ENCODE measurements at regions not wholly inside any gene's neighbourhood (a gene's known extent, or its start where the extent isn't known, plus 50 kb on each side); places are given as distances from the start of the nearest gene placed in this dataset.

DNA sequence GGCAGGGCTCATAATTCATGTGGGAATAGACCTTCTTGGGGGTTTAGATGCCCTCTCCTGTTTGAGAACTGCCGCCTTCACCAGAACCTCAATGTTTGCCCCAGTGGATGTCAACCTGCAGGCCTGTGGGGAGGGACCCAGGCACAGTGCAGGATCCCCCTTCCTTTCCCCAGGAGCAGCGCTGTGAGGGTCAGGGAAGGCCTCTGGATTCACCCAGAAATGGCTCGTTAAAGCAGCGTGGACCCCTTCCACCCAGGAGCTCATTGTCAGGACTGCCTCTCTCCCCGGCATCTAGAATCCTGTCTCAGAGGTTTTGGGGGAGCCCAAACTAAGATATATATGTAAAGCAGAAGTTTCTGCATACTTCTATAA, 188.3 kb downstream of the GADD45G start:
- no peak for DNase-seq (ENCODE audit: low read depth)

DNA sequence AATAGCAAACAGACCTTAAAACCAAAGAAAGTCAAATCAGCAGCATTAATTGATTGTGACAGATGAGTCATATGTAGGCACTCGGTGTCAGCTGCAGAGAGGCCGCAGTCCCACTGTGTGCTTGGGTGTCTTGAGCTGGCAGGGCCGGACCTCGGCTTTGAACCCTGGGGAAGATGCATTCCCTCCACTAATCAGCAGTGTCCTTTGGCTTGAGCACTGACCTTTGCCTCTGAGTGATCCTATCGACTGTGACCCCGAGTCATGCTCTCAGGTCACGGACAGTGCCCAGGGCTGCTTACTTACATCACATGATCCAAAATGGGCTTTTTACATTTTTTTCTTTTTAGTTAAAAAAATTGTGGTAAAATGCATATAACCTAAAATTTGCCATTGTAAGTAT, 188.7 kb downstream of the GADD45G start:
- no peak for DNase-seq (ENCODE audit: low read depth)

DNA sequence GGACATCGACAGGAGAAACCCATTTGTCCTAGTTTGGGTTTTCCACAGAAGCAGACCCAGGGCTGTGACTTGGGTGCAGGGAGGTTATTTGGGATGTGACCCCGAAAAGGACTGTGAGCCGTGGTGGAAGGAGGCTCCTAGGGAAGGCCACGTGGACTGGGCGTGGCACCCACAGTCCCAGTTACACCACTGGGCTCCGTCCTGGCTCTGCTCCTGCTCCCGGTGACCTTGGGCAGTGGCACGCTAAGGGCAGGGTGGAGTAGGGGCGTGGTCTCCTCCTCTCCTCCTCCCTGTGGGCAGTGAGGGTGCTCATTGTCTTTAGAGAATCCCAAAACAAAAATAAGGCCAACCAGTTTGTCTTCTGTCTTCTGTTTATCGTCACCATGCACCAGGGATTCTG, 190.1 kb downstream of the GADD45G start:
- DNase-seq (ENCODE audit: low read depth), result no peak

DNA sequence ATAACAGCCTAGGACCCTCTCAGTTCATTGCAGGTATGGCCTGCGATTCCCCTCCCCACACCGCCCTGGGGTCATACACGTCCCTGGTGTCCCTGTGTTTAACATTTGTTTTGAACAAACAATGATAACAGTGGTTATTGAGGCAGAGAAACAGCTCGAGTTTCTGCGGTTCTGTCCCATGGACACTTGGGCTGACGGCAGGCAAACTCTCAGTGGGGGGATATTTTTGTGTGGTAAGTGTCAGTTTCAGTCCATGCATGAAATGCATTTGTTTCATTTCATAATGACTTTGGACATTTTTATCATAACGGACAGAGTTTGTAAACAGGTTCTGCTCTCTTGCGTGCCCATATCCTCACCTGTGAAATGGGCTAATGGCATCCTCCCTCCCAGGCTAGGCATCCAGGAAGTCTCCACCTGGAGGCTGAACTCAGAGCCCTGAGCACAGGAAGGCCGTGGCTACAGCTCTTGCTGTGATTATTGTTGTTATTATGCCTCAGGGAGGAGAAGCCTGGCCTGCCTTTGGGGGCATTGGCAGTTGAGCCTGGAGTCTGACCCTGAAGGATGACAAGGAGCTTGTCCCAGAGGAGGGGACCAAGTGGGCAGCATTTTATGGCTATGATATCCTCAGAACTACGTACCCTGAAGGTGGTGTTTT, 190.9 kb downstream of the GADD45G start:
- no peak for DNase-seq (ENCODE audit: low read depth)

DNA sequence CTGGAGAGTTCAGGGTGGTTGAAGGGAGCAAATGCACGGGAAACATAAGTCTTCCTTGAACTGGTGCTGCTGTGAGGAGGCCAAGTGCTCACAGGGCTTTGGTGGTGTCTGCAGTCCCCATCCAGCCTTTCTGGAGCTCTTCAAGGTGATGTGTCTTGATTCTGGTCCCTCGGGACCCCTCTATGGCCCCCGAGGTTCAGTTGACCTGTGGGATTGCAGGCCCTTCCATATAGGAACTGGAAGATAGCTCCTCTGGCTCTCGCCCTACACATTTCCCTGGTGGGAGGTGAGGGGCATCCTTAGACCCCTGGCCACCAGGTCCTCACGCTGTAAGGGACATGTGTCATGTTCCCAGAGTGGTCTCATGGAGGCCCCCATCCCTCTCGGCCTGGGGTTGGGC, 191.8 kb downstream of the GADD45G start:
- DNase-seq (ENCODE audit: low read depth), result no peak

DNA sequence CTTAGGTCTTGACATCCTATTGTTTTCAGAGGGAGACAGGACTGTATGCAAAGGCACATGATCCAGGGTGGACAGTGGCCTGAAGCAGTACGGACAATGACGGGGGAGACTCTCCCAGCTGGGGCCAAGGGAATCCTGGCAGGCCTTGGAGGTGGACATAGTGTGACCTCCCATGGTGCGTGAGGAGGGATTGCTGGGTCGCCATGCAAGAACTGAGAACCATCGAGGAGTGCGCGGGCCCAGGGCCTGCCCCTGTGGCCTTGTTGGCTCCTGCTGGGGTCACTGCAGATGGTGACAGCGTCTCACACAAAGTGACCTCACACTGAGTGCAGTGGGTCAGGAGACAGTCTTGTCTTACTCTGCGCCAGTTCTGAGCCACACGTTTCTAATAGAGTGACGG, 192.4 kb downstream of the GADD45G start:
- DNase-seq (ENCODE audit: low read depth), result no peak

DNA sequence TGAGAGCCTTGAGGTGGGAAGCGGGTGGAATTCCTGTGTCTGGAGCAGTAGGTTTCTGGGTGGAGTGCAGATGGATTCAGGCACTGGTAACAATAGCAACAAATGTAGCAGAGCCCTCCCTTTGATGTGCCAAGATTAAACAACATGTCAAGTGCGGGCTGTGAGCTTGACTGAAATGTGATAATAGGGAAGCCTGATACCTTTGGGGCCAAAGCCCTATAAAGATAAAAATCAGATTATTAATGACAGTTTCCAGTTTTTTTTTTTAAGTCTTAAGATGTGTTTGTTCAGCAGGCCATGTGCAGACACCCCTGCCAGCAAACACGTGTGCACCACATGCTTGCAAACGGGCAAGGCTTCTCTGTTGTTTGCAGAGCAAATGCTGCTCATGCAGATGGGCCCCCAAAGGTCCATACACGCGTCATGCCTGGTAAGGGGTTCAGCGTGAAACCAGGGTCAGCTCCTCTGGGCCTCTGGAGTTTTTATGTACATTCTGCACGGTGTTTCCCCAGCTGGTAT, 193.2 kb downstream of the GADD45G start:
- no peak for DNase-seq (ENCODE audit: low read depth)

DNA sequence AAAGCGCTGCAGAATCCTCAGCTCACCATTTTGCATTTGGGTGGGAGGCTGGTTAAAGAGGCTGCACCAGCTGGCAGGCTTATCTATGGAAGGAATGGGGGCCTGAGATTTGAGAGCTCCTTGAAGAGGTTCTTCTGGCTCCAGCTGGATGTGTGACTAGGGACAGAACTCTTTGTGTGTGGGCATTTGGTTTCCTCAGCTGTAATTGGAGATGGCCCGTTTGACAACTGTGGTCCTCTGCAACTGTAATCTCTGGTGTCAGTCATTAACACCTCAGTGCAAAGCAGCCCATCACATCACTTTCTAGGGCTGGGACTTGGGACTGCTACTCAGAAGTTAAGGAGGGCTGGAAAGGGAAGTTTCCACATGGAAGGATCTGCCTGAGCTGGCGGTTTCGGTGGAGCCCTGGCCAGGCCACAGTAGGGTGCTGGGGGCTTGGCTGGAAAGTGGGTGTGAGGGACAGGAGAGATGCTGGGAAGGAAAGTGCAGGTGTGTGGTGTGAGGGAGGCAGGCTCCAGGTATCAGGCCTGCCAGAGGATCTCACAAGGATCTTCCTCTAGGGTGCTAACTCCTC, 193.8 kb downstream of the GADD45G start:
- DNase-seq (ENCODE audit: low read depth), result no peak

DNA sequence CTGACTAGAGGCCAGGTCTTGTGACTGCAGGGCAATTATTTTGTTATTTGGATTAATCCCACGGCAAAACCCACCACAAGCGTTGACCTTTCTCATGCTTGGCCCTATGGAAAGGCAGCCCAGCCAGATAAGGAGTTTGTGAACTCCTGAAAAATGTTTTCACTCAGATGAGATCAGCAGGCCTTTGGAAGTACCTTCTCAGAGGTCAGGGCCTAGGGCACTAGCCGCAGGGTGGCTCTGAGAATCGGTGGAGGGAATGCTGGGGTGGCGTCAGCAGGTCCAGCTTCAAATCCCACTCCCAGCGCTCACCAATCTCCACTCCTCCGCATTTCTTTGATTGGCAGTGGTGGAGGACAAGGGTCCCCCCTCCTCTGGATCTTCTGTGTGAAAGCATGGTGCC, 194.4 kb downstream of the GADD45G start:
- no peak for DNase-seq (ENCODE audit: low read depth)

DNA sequence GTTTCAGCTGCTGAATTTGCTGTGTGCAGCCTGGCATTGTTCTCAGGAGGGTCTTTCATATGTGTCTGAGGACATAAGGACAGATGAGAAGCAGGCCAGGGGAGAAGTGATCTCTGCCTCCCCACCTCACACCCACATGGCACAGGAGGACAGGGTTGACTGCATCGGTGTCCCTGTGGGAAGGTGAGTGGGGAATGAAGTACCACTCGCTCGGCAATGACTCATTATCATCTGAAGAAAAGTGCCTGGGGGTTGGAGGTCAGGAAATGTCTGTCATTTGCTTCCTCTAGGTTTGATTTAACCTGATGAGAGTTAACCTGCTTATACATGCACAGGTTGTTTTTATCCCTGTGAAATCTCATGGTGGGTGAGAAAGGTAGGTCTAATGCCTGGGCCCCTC, 195.0 kb downstream of the GADD45G start:
- no peak for DNase-seq (ENCODE audit: low read depth)

DNA sequence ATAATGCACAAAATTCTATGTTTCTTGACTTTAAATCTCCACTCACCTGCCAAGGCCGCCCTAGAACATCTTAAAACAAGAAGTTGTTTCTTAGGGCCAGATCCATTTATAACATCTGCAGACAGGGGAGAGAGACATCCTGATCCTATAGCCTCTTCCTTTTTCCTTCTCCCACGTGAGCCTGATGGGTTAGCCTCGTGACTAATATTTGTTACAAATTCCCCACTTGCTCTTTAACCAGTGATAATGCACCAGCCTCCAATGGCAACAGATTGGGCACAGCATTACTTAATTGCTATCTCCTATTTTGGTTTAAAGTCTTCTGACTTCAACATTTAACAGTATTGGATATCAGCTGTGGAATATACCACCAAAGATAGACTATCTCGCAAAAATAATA, 196.5 kb downstream of the GADD45G start:
- no peak for DNase-seq (ENCODE audit: low read depth)

DNA sequence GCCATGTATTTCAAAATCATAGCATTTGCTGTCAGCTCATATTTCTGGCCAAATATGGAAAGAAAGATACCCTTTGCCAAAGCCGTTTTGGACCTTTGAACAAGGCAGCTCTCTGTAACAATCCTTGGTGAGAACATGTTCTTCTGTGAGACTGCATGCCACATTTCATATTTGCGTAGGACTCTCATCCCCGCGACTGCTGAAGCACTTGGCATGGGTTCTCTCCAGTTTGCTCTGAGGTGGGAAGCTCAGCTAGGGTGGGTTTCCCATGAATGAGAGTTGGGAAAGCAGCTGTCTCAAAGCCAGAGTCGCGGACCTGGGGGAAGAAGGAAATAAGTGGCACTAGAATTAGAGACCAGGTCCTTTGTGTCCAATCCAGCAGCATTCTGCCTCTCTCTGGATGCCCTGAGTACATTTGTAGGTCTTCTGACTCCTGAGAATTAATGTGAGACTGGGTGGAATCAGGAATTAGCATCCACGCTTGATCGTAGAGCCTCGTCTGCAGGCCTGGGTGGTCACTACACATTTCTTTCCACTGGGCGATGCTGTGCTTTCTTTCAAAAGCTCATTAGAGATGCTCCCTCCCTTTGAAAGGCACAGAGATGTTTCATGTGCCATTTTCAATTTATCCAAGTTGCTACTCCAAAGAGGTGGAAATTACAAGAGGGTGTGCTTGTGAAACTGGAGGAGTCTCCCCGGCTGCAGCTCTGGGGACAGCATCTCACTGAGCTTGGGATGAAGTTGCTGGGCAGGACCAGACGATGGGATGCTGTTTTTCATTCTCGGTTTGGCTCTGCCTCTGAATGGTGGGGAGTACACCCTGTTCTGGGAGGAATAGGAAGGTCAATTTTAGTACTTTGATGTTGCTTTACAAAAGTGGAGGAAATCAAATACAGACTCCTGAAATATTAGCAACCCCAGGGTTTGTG, 197.2 kb downstream of the GADD45G start:
- DNase-seq (ENCODE audit: low read depth), result no peak

DNA sequence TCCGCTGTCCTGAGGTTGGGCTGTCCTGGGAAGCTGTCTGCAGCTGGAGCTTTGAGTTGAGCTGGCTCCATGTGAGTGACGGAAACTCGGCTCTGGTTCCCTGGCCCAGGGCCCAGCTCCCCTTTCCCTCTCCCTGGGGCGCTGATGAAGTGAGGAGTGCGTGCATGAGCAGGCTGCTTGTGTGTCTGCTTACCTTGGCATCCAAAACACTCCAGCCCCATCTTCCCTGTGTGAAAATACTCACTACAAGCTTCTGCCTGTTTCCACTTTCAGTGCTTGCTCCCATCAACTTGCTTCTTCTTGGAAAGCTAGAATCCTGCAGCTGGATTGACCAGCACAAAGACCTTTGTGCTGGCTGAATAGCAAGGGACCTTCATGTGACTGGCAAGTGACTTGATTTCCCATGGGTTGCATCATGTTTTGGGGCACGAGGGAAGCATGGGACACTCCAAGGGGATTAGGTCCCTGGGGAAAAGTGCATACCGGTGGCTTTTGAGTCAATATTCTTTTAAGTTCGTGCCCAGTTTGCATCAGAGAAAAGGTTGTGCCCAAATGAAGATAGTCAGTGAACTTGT, 198.1 kb downstream of the GADD45G start:
- no peak for DNase-seq (ENCODE audit: low read depth)

DNA sequence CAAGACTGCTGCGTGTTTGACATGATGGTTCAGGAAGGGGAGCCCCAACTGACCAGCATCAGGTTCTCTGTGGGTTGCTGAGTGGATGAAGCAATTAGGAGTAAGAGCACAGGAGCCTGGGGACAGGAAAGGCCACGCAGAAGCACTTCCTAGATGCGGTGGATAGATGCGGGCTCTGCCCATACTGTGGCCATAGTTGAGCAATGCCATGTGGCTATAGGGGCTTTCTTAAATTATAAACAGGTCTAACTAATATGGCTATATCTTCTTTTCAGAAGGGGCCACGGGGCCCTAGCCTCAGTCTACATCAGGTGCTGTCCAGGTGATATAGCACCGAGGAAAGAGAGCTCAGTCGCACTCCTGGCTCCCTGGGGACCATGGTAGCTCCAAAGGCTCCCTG, 198.6 kb downstream of the GADD45G start:
- no peak for DNase-seq (ENCODE audit: low read depth)

DNA sequence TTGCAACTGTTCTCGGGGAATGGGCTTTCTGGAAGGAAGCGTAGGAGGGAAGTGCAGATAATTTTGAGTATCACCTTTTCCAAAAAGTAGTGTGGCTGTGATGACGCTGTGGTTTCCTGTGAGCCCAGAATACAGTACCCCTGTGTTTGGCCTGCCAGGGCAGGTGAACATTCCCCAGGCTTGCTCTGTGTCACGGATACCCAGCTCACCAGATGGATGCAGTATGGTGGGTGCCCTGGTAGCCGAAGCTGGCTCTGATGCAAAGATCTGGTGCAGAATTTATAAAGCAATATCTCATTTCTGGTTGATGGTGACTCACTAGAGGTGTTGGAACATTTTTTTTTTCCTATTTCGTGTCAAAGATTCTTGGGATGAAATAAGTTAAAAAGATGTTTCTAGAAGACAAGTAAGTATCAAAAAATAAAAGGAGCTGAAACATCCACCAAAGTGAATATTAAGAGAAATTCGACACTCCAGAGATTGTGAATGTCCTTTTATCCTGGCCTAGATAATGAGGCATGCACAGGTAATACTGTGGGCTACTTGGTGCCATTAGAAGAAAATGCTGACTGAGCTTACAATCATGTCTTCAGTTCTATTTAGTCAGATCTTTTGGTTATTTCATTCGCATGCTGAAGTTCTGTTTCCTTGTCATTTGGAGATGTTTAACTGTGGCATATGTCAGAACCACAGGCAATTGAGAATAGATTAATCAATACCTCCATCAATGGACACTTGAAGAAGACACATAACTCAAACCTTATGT, 200.1 kb downstream of the GADD45G start:
- no peak for DNase-seq (ENCODE audit: low read depth)

DNA sequence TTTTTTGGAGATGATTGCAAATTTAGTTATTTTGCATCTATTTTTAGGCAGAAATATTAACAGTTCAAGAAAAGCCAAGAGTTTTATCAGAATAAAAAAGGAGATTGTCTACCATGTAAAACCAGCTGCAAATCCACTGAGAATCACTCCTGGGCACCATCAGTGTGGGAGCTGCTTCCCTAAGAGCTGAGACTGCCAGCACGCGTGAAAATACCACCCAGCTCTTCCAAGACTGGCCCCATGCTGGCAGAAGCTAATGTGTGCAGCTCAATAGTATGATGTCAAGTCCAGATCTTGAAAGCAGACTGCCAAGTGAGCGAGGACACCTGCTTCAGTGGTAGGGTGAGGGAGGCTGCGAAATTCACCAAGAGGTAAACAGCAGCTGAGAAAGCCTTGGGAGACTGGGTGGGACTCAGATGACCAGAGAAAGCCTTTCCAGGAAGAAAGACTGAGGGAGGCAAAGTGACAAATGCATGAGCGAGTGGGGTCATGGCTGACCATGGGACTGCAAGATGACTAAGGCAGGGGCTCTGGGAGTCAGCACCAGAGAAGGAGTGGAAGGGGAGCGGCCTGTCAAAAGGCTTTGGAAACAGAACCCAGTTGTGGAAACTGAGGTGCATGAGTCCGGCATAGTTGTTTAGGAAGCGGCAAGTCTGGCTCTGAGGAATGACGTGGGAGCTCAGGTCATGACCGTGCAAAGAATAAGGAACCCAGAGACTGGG, 200.9 kb downstream of the GADD45G start:
- DNase-seq (ENCODE audit: low read depth), result no peak

DNA sequence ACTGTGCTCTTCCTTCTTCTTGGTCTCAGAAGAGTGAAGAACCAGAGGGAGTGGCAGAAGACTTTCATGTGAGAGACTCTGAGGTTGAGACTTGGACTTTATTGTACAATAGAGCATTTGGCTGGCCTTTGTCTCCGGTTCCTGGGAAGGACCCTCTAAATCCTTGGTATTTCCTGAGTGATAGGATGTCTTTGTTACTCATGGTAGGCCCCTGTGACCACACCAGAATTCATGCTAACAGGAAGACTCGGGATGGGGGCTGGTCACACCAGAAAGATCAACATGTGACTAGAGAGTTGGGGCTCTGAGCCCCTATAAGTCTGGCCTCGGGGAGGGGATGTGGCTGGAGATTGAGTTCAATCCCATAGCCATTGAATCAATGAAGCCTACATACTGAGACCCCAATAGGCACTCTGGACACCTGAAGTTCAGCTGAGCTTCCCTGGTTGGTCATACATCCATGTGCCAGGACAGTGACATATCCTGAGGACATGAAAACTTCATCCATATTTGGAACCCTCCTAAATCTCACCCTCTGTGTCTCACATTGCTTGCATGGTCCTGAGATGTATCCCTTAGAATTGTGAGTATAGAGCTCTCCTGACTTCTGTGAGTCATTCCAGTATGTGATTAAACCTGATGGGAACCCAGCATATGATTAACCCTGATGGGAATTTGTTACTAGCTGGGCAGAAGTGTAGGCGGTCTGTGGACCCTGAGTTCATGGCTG, 201.7 kb downstream of the GADD45G start:
- DNase-seq (ENCODE audit: low read depth), result no peak

DNA sequence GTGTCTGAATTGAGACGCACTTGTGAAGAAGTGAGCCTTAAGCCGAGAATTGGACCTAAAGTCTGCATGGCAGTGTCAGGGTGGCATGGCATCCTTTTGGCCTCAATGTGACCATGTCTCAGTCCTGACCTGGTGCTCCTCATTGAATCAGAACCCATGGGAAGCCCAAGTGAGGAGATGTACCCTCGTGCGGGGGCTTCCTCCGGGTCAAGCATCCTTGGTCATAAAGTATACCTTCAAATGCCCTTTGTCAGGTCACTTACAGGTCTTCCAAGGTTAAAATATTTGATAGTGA, 202.2 kb downstream of the GADD45G start:
- DNase-seq (ENCODE audit: low read depth), result no peak

DNA sequence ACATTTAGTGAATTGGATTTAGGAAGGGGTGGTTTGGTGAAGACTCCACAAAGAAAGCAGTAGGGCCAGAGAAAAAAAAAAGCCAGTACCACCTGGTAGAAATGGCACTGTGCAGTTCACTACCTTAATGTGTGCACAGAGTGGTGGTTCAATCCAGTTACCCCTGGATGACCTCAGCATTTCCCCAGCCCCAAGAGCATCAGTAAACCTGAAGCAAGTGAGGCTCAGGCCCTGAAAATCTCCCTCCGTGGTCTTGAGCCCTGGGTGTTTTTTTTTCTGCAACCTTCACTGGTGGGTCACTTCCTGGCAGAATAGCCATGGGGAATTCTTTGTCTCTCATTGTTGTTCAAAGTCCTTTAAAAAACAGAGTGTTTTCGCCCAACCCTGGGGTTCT, 202.9 kb downstream of the GADD45G start:
- DNase-seq (ENCODE audit: low read depth), result no peak

DNA sequence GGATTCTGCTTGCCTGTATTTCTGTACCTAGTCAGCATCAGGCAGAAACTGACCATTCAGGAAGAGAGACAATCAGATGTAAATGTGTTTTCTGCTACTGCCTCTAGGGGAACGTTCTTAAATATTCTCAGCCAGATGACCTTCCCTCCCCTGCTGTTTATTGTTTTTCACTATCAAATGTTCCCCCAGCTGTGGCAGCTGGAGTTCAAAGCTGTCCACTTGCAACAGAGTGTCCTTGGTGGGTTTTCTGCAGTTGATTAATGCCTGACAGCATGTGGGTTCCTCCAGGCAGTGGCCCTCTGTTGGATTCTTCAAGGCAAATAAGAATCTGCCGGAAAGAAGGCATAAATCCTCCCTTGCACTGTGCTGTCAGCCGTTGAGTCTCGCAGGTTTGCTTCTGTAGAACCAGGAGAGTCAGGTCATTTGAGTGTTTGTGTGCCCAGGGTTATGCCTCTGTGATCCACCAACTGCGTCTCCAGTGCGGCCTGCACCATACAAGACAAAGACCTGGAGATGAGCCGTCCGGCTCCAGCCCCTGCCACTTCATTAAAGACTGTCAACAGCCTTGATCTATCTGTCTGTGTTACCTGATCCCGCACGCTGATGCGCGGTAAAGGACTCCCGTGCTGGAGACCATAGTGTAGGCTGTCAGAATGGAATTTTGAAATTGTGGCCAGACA, 203.4 kb downstream of the GADD45G start:
- DNase-seq (ENCODE audit: low read depth), result no peak

Data from stimulated activated CD8-positive, alpha-beta memory T cell treated with anti-CD3 and anti-CD28 coated beads, Interleukin-15, amount 100 ng/mL, for 1 hour (primary cell).